Activated CD4-positive, alpha-beta T cell treated with anti-CD3 and anti-CD28 coated beads for 36 hours (primary cell): ENCODE measurements at regions not wholly inside any gene's neighbourhood (a gene's known extent, or its start where the extent isn't known, plus 50 kb on each side); places are given as distances from the start of the nearest gene placed in this dataset.
"Not testable (repeated sequence)": the region's sequence is repeated elsewhere in the genome, so short reads cannot be mapped to it uniquely, and the experiment has no call there.

Experiments used
- ATAC-seq: fragments of 200-7000 bp; cut with Tn5 transposase; one replicate; pipeline ENCODE4 v1.10.0; 2021; ENCODE audit warnings: mild to moderate bottlenecking, moderate library complexity
- CTCF ChIA-PET: fragments of 350-600 bp; sonication (Branson Sonifier 250); formaldehyde crosslinking; loops from one replicate; lab custom pipeline; 2021; ENCODE audit warnings: antibody characterized with exemption; lab: Charles Lee
- POLR2A ChIA-PET: fragments of 350-600 bp; sonication (Branson Sonifier 250); formaldehyde crosslinking; loops from one replicate; lab custom pipeline; 2021; ENCODE audit warnings: antibody characterized with exemption, inconsistent platforms; lab: Charles Lee
- DNase-seq: peaks from one replicate; pipeline ENCODE4 v3.0.0-alpha.2; 2020
- H3K27ac Mint-ChIP-seq: one replicate; pipeline ENCODE4 v1.8.0; 2021; ENCODE audit warnings: mixed read lengths
- H3K27me3 Mint-ChIP-seq: one replicate; pipeline ENCODE4 v1.8.0; 2021; ENCODE audit warnings: mixed read lengths
- H3K36me3 Mint-ChIP-seq: one replicate; pipeline ENCODE4 v1.8.0; 2021; ENCODE audit warnings: low read depth, mixed read lengths
- H3K4me1 Mint-ChIP-seq: one replicate; pipeline ENCODE4 v1.8.0; 2021; ENCODE audit warnings: mixed read lengths
- H3K4me3 Mint-ChIP-seq: one replicate; pipeline ENCODE4 v1.8.0; 2021; ENCODE audit warnings: mild to moderate bottlenecking, moderate library complexity, mixed read lengths
- H3K9me3 Mint-ChIP-seq: one replicate; pipeline ENCODE4 v1.8.0; 2021; ENCODE audit warnings: low read depth, mixed read lengths
- intact Hi-C, 2 experiments: fragments of 100-400 bp; cut with DNase I in 1 of 2; cut with micrococcal nuclease in 1 of 2; formaldehyde crosslinking; loops; one replicate each; pipeline versions ENCODE4 v1.14.2 to v1.15.1; 2022 to 2024; cut with DNase I, micrococcal nuclease

DNA sequence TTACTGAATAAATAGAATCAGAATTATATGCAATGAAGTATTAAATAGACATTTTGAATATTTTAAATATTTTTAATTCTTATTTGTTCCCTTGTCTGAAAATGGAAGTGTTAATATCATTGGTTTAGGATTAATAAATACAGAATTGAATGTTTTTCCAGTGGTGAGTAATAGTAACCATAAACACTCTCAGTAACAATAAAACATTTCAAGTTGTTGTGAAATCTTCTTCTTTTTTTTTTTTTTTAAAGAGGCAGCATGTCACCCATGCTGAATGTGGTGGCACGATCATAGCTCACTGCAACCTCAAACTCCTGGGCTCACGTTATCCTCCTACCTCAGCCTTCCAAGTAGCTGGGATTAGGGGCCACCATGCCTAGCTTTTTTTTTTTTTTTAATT, 86.2 kb upstream of the ZBTB18 start:
- Mint-ChIP-seq H3K27me3 (no peaks in the 10 kb centered on the region), H3K4me1 (no peaks in the 10 kb centered on the region), H3K4me3 (no peak overlapping the region), H3K9me3 (no peaks in the 10 kb centered on the region), H3K36me3 (no peaks in the 10 kb centered on the region), H3K27ac (no peak overlapping the region)
- DNase-seq (no peak), ATAC-seq (no peak)
- intact Hi-C loops = loop anchor here in 1 of 2 experiments (10.0 kb wide), 1 partner anchor 310 kb away; no protein-coding TSS in a partner anchor
- ChIA-PET POLR2A (no interaction called here), CTCF (no interaction called here)

DNA sequence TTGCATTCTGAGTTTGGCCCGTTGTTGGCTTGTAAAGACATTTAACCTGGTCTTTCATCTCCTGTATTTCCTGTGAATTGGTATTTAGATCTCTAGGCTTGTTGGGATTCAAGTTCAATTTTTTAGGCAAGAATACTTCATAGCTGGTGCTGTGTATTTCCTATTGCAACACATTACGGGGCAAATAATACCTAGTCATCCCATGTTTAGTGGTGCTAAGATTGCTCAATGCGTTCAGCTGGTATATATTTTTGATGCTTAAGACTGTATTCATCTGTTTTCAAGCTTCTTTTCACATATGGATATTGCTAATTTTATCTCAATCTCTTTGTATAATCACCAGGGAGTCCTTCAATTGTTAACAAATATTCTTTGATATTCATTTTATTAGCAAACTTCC, 87.5 kb upstream of the ZBTB18 start:
- ChIA-PET POLR2A (no interaction called here), CTCF (no interaction called here)
- no peaks in the 10 kb centered on the region for H3K9me3 Mint-ChIP-seq
- H3K36me3 Mint-ChIP-seq = no peaks in the 10 kb centered on the region
- no peak for DNase-seq
- H3K4me3 Mint-ChIP-seq = no peak overlapping the region
- no peaks in the 10 kb centered on the region for H3K27me3 Mint-ChIP-seq
- no peak overlapping the region for H3K27ac Mint-ChIP-seq
- no peak for ATAC-seq
- no peaks in the 10 kb centered on the region for H3K4me1 Mint-ChIP-seq
- intact Hi-C loops = loop anchor here in 1 of 2 experiments (10.0 kb wide), 1 partner anchor 311 kb away; no protein-coding TSS in a partner anchor

DNA sequence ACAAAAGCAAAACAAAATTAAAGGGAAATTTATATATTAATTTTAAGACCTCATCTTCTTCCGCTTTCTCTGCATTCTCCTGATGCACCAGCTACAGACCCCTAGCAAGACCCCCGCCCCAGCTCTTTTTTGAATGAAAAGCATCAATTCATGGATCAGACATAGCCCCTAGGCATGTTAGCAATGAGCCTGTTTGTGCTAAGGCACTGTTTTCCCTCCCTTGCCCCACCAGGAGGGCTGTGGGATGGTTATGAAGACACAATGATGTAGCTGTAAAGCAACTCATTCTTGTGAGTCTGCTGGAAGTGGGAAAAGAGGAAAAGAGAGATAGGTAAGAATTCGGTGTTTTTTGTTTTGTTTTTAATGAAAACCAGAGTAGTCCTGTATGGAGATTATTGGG, 88.5 kb upstream of the ZBTB18 start:
- ATAC-seq (no peak), DNase-seq (no peak)
- intact Hi-C loops = loop anchor here in 1 of 2 experiments (10.0 kb wide), 1 partner anchor 312 kb away; no protein-coding TSS in a partner anchor
- POLR2A ChIA-PET = no interaction called here
- no peak overlapping the region for H3K27ac Mint-ChIP-seq
- CTCF ChIA-PET = interaction anchor here (0.8 kb wide), 1 partner anchor 134 kb away, joined by 3 read pairs; no protein-coding TSS in a partner anchor
- no peaks in the 10 kb centered on the region for H3K9me3 Mint-ChIP-seq
- no peak overlapping the region for H3K4me3 Mint-ChIP-seq
- H3K4me1 Mint-ChIP-seq = no peaks in the 10 kb centered on the region
- H3K36me3 Mint-ChIP-seq = no peaks in the 10 kb centered on the region
- H3K27me3 Mint-ChIP-seq = peaks cover 2% of the 10 kb centered on the region

DNA sequence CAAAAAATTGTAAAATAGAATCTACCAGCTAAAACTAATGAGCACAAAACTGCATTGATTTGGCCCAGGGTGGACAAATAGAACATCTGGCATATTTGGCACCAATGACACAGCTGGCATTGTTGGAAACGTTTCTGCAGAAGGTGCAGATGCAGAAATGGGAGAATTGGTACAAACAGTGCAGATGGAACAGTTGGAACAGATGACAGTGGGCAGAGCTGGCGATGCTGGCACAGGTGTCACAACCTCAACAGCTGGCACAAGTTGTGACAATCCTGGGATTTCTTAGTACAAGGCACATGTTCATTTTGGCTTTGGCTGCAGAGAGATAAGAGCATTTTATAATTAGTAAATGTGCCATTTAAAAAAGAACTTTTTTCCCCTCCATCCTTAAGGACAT, 91.1 kb upstream of the ZBTB18 start:
- H3K27me3 Mint-ChIP-seq = peaks cover 4% of the 10 kb centered on the region
- H3K4me3 Mint-ChIP-seq = no peak overlapping the region
- no peak for ATAC-seq
- intact Hi-C loops = loop anchor here in 1 of 2 experiments (10.0 kb wide), 1 partner anchor 315 kb away; no protein-coding TSS in a partner anchor
- CTCF ChIA-PET = no interaction called here
- no peaks in the 10 kb centered on the region for H3K4me1 Mint-ChIP-seq
- no peaks in the 10 kb centered on the region for H3K36me3 Mint-ChIP-seq
- H3K27ac Mint-ChIP-seq = no peak overlapping the region
- DNase-seq = no peak
- H3K9me3 Mint-ChIP-seq = no peaks in the 10 kb centered on the region
- POLR2A ChIA-PET = no interaction called here

DNA sequence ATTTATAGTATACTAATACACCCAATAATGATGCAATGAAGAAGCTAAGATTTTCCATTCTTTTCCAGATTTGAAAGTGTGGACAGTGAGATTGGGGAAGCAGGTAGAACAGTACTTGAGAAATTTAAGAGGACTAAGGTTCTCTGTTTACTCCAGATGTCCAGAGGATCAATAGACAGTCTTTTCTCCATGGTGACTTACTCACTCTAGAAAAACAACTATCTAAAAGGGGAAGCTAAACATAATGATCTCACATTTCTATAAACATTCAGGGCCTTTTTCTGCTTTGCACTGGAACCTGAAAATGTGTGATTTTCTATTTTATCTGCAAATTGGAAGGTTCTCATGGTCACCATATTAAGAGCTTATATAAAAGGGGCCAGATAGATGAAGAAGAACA, 93.9 kb upstream of the ZBTB18 start:
- ATAC-seq = no peak
- Mint-ChIP-seq H3K4me3 (no peak overlapping the region), H3K9me3 (no peaks in the 10 kb centered on the region), H3K36me3 (no peaks in the 10 kb centered on the region), H3K27ac (no peak overlapping the region), H3K27me3 (peaks cover 4% of the 10 kb centered on the region), H3K4me1 (no peaks in the 10 kb centered on the region)
- DNase-seq = no peak
- intact Hi-C loops = no loop called here
- CTCF ChIA-PET = interaction anchor here (0.8 kb wide), 1 partner anchor 12 kb away, joined by 3 read pairs; no protein-coding TSS in a partner anchor
- POLR2A ChIA-PET = no interaction called here

DNA sequence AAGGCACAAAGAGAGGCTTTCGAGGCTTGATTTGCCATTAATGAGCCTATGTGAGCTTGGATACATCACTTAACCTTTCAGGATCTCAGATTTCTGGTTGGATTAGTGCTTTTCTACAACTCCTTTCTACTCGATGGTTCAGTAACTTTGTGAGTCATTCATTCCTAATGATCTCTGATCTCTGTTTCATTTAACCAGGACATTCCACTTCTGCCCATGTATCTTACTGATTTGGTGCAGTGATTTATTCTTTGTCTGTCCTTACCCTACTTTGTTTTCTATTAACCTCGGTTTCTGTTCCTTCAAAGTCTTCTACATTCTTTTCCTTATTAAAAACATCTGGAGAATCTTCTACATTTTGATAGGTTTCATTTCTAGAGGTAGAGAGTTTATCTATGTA, 94.6 kb upstream of the ZBTB18 start:
- no peak overlapping the region for H3K27ac Mint-ChIP-seq
- H3K27me3 Mint-ChIP-seq = peaks cover 4% of the 10 kb centered on the region
- CTCF ChIA-PET = interaction anchor here (0.8 kb wide), 2 partner anchors 11 to 319 kb away, joined by 3 read pairs; no protein-coding TSS in a partner anchor
- ATAC-seq = no peak
- no peak overlapping the region for H3K4me3 Mint-ChIP-seq
- H3K36me3 Mint-ChIP-seq = no peaks in the 10 kb centered on the region
- H3K9me3 Mint-ChIP-seq = no peaks in the 10 kb centered on the region
- no peak for DNase-seq
- H3K4me1 Mint-ChIP-seq = no peaks in the 10 kb centered on the region
- intact Hi-C loops = no loop called here
- POLR2A ChIA-PET = no interaction called here

DNA sequence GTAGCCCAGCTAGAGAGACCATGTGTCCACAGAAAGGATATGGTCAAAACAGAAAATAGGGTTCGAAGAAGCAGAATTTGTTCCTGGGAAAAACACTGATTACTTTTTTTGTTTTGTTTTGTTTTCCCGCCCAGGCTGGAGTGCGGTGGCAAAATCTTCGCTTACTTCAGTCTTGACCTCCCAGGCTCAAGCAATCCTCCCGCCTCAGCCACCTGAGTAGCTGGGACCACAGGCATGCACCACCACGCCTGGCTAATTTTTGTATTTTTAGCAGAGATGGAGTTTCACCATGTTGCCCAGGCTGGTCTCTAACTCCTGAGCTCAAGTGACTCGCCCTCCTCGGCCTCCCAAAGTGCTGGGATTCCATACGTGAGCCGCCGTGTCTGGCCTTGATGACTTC, 99.9 kb upstream of the ZBTB18 start:
- intact Hi-C loops, H3K27ac Mint-ChIP-seq, DNase-seq, H3K4me1 Mint-ChIP-seq, ATAC-seq, H3K9me3 Mint-ChIP-seq, H3K36me3 Mint-ChIP-seq, H3K4me3 Mint-ChIP-seq, POLR2A ChIA-PET, CTCF ChIA-PET, H3K27me3 Mint-ChIP-seq: not testable (repeated sequence)

DNA sequence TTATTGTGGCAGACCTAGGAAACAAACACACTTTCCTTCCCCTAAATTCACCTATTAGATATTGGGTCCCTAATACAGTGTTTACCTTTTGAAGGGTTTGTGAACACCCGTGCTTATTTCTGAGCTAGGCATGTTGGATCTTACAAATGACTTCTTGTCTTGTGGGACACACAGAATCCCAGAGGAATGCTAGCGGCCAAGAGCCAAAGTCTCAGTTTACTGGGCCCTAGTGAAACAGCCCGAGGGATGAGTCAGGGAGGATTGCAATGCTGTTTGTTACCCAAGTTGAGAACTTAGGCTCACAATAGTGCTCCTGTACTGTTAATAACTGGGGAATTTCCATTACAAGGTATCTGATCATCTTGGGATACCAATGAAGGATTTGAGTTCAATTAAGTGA, 100.1 kb upstream of the AKT3 start:
- POLR2A ChIA-PET = no interaction called here
- CTCF ChIA-PET = no interaction called here
- Mint-ChIP-seq H3K27me3 (no peaks in the 10 kb centered on the region), H3K4me3 (no peak overlapping the region), H3K4me1 (no peaks in the 10 kb centered on the region), H3K9me3 (no peaks in the 10 kb centered on the region), H3K27ac (no peak overlapping the region), H3K36me3 (no peaks in the 10 kb centered on the region)
- ATAC-seq (no peak), DNase-seq (no peak)
- intact Hi-C loops = no loop called here

DNA sequence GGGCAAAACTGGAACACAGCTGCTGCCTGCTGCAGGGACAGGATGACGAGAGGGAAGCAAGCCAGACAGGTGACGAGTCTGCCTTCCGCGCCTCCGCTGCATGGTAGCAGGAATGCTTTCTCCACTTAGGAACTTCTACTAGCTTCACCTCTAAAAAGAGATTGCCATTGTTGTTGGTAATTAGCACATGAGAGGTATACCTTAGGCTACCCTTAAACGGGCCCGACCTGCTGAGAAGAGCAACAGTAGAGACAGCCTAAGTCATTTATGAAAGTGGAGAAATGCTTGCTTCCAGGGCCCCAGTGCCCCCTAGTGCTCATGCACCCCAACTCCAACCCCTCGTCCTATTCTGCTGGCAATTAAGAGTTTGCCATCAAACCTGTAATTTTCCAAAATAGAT, 96.9 kb upstream of the AKT3 start:
- Mint-ChIP-seq H3K4me1 (peaks cover under 1% of the 10 kb centered on the region), H3K9me3 (no peaks in the 10 kb centered on the region), H3K27me3 (peaks cover under 1% of the 10 kb centered on the region), H3K36me3 (no peaks in the 10 kb centered on the region), H3K4me3 (no peak overlapping the region), H3K27ac (no peak overlapping the region)
- DNase-seq = peak; percentile 65
- ChIA-PET CTCF (interaction anchor here (0.6 to 1.2 kb wide), 2 partner anchors 307 to 603 kb away, joined by 3 to 6 read pairs; no protein-coding TSS in a partner anchor), POLR2A (no interaction called here)
- intact Hi-C loops = loop anchor here (1.0 to 10.0 kb wide), 5 partner anchors 239 to 603 kb away; no protein-coding TSS in a partner anchor
- ATAC-seq = peak; percentile 74

DNA sequence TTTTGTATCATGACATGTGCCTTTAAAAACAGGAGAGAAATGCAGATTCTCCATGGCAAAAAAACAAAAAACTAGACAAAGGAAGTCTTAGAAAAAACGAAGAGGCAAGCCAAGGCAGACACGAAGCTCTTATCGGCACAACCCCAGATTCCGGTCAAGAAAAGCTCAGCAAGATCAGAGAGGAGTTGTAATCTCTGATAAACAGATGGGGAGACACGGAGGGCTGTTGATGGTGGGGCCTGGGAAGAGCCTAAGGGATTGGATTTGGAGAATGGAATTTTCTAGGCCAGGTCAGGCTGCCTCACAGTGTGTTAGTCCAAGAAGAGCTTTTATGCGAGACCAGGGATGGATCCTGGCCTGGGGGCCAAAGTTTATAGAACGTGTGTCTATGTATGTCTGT, 96.2 kb upstream of the AKT3 start:
- H3K36me3 Mint-ChIP-seq = no peaks in the 10 kb centered on the region
- POLR2A ChIA-PET = no interaction called here
- CTCF ChIA-PET = interaction anchor here (0.6 to 1.2 kb wide), 3 partner anchors 28 to 602 kb away, joined by 3 to 6 read pairs (median 3); no protein-coding TSS in a partner anchor

DNA sequence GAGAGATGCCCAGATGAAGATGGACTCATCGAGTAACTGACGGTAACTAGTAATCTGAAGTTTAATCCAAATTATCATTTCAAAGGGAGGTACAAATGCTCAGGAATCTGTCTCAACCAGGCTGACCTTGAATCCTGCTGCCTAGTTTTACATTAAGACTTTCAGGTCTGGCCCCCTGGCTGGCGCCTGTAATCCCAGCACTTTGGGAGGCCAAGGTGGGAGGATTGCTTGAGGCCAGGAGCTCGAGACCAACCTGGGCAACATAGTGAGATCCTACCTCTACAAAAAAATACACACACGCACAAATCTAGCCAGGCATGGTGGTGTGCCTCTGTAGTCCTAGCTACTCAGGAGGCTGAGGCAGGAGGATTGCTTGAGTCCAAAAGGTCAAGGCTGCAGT, 95.7 kb upstream of the AKT3 start:
- Mint-ChIP-seq H3K27me3 (peaks cover 3% of the 10 kb centered on the region), H3K4me1 (peaks cover 3% of the 10 kb centered on the region), H3K4me3 (no peak overlapping the region), H3K27ac (no peak overlapping the region), H3K9me3 (no peaks in the 10 kb centered on the region), H3K36me3 (no peaks in the 10 kb centered on the region)
- ChIA-PET CTCF (interaction anchor here (0.6 to 1.2 kb wide), 3 partner anchors 28 to 602 kb away, joined by 3 to 6 read pairs (median 3); no protein-coding TSS in a partner anchor), POLR2A (no interaction called here)
- DNase-seq = no peak
- no peak for ATAC-seq
- intact Hi-C loops = loop anchor here in 1 of 2 experiments (2.0 to 10.0 kb wide), 2 partner anchors 261 to 601 kb away; no protein-coding TSS in a partner anchor

More for the DNA sequence above, 96.2 kb upstream of the AKT3 start:
- no peak overlapping the region for H3K4me3 Mint-ChIP-seq
- ATAC-seq (no peak), DNase-seq (no peak)
- H3K27ac Mint-ChIP-seq = no peak overlapping the region
- H3K9me3 Mint-ChIP-seq = no peaks in the 10 kb centered on the region
- H3K27me3 Mint-ChIP-seq = peaks cover 3% of the 10 kb centered on the region
- intact Hi-C loops = loop anchor here in 1 of 2 experiments (2.0 to 10.0 kb wide), 2 partner anchors 261 to 601 kb away; no protein-coding TSS in a partner anchor
- peaks cover 3% of the 10 kb centered on the region for H3K4me1 Mint-ChIP-seq
